GM12874 (cell line): ENCODE measurements at regions not wholly inside any gene's neighbourhood (a gene's known extent, or its start where the extent isn't known, plus 50 kb on each side); places are given as distances from the start of the nearest gene placed in this dataset.

Experiments used
- CTCF ChIP-seq: IDR thresholded peaks from 2 replicates; pipeline ENCODE4 v1.5.1; 2011; ENCODE audit warnings: low read depth, mild to moderate bottlenecking, control low read depth, low read length, moderate library complexity; ENCODE audit not compliant: insufficient read depth

GRCh38 chr7:68192941-68193340 is 1196.3 kb downstream of the TYW1 start:
- TF ChIP-seq CTCF: no peak

GRCh38 chr7:68200051-68200670 is 1203.5 kb downstream of the TYW1 start:
- TF ChIP-seq CTCF: no peak

- no peak for TF ChIP-seq CTCF
Measured at GRCh38 chr7:68203251-68203650, 1206.6 kb downstream of the TYW1 start.

- TF ChIP-seq CTCF: no peak
Measured at GRCh38 chr7:68205826-68206225, 1209.2 kb downstream of the TYW1 start.

- no peak for TF ChIP-seq CTCF
Measured at GRCh38 chr7:68206946-68207485, 1210.4 kb downstream of the TYW1 start.

- TF ChIP-seq CTCF: no peak
Measured at GRCh38 chr7:68207676-68208075, 1211.0 kb downstream of the TYW1 start.

GRCh38 chr7:68209486-68209885 is 1212.9 kb downstream of the TYW1 start:
- no peak for TF ChIP-seq CTCF
